Prostate gland (tissue), 2 donors: ENCODE measurements at regions not wholly inside any gene's neighbourhood (a gene's known extent, or its start where the extent isn't known, plus 50 kb on each side); places are given as distances from the start of the nearest gene placed in this dataset.

Experiments used
- DNase-seq: peaks from one replicate; pipeline ENCODE4 v3.0.0-alpha.2; 2019; ENCODE audit warnings: low spot score
- H3K27ac ChIP-seq, 2 donors: fragments of 200-600 bp; sonication (generic); 2 replicates each; pipeline ENCODE4 v1.5.1; 2017 to 2019
- H3K27me3 ChIP-seq: fragments of 200-600 bp; sonication (generic); replicated peaks from 2 replicates; pipeline ENCODE4 v1.5.1; 2019; ENCODE audit not compliant: insufficient read depth
- H3K36me3 ChIP-seq, 2 donors: fragments of 200-600 bp; sonication (generic); 1 replicate in 1 of 2; 2 replicates in 1 of 2; pipeline versions ENCODE4 v1.5.1 to v1.8.1; 2017 to 2019
- H3K4me1 ChIP-seq: fragments of 200-600 bp; sonication (generic); replicated peaks from 2 replicates; pipeline ENCODE4 v1.5.1; 2019
- H3K4me3 ChIP-seq, 2 donors: fragments of 200-600 bp; sonication (generic); 2 replicates each; pipeline ENCODE4 v1.5.1; 2017 to 2019
- H3K9me3 ChIP-seq: fragments of 200-600 bp; sonication (generic); 2 replicates; pipeline ENCODE4 v1.5.1; 2017
- POLR2A ChIP-seq: fragments of 450-650 bp; IDR thresholded peaks from one replicate; pipeline ENCODE4 v1.6.1; 2016; ENCODE audit warnings: antibody characterized with exemption, mild to moderate bottlenecking
- POLR2AphosphoS5 ChIP-seq: sonication (generic); formaldehyde crosslinking; IDR thresholded peaks from one replicate; pipeline ENCODE4 v1.6.1; 2017; ENCODE audit warnings: antibody characterized with exemption
- WGBS: methylation state at CpG from one replicate; pipeline ENCODE4 v1.1.5; 2018; 5-methylcytosine and 5-hydroxymethylcytosine counted together
- intact Hi-C: fragments of 100-400 bp; cut with DNase I; formaldehyde crosslinking; loops from one replicate; pipeline ENCODE4 v1.14.2; 2022
- TF ChIP-seq, protein P1 (sequence below), 4 experiments: fragments of 200-600 bp in 2 of 4; fragments of 450-650 bp in 2 of 4; sonication (generic) in 2 of 4; IDR thresholded peaks; 1 replicate in 3 of 4; 2 replicates in 1 of 4; pipeline ENCODE4 v1.5.1; 2016 to 2019; ENCODE audit warnings: antibody characterized with exemption in 4 of 4, mild to moderate bottlenecking in 2 of 4, moderate library complexity in 2 of 4

DNA sequence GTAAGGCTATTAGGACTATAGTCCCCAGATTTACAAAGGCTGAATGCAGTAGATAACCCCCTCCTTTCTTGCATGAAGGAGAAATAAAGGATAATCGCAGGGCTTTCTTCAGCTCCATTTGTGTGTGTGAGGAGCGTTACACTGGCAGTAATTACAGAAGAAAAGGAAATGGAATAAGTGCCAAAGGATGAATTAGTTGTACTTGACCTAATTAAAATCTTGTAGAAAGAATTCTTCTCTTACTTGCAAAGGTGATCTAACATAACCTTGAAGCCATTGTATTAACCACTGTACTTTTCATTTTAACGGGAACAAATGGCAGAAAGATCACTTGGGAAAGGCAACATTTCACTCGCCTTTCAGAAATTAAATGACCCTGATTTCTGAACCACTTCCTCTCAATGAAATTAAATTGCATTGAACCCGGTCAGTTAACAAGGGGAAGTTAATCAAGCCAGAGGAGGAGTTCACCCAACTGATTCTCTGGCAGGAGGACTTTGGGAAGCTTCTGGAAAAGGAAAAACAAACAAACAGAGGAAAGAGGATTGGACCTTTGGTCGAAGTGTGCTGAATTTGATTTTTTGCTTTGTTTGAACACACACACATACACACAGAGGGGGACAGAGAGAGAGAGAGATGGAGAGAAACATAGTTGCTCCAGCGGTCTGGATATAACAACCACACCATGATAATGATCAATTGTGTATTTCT is 90.6 kb downstream of the GP2 start:
- WGBS = 75% methylated on average over 7 of the region's 7 CpGs

DNA sequence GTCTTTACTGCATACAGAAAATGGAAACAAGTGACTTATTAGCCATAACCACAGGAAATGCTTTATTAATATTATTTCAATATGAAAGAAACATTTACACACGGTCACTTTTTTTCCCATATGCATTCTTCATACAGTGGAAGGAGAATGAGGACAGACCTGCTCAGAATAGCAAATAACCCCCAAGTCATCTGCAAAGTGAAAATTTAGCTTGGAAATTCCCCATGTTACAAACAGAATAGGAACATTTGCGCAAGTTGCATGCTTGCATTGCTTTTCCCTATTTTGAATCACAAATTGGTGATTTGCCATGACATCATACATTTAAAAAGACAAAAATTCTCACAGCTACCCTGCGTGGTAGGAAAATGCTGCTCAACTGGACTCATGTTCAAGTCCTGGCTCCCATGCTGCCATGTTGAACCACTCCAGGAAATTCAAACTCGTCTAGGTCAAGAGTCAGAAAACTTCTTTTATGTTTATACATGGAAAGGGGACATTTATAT is 102.0 kb downstream of the GP2 start:
- no peaks in the 10 kb centered on the region for H3K27me3 ChIP-seq
- DNase-seq = no peak
- H3K36me3 ChIP-seq = no peaks in the 10 kb centered on the region
- WGBS = 94% methylated on average over 4 of the region's 4 CpGs
- intact Hi-C loops = no loop called here
- TF ChIP-seq, protein P1, sequence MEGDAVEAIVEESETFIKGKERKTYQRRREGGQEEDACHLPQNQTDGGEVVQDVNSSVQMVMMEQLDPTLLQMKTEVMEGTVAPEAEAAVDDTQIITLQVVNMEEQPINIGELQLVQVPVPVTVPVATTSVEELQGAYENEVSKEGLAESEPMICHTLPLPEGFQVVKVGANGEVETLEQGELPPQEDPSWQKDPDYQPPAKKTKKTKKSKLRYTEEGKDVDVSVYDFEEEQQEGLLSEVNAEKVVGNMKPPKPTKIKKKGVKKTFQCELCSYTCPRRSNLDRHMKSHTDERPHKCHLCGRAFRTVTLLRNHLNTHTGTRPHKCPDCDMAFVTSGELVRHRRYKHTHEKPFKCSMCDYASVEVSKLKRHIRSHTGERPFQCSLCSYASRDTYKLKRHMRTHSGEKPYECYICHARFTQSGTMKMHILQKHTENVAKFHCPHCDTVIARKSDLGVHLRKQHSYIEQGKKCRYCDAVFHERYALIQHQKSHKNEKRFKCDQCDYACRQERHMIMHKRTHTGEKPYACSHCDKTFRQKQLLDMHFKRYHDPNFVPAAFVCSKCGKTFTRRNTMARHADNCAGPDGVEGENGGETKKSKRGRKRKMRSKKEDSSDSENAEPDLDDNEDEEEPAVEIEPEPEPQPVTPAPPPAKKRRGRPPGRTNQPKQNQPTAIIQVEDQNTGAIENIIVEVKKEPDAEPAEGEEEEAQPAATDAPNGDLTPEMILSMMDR (IDR thresholded peaks at IDR 0.05) = no peak
- TF ChIP-seq POLR2AphosphoS5 = no peak
- no peaks in the 10 kb centered on the region for H3K4me1 ChIP-seq
- H3K4me3 ChIP-seq = no peak overlapping the region
- no peak overlapping the region for H3K27ac ChIP-seq
- no peaks in the 10 kb centered on the region for H3K9me3 ChIP-seq

More for the DNA sequence above, 90.6 kb downstream of the GP2 start:
- TF ChIP-seq POLR2A (no peak), POLR2AphosphoS5 (no peak)
- TF ChIP-seq, protein P1 (IDR thresholded peaks at IDR 0.05) = no peak
- Histone ChIP-seq H3K27me3 (no peaks in the 10 kb centered on the region), H3K27ac (no peak overlapping the region), H3K4me3 (no peak overlapping the region), H3K36me3 (no peaks in the 10 kb centered on the region), H3K4me1 (no peaks in the 10 kb centered on the region), H3K9me3 (no peaks in the 10 kb centered on the region)
- no peak for DNase-seq
- intact Hi-C loops = no loop called here

DNA sequence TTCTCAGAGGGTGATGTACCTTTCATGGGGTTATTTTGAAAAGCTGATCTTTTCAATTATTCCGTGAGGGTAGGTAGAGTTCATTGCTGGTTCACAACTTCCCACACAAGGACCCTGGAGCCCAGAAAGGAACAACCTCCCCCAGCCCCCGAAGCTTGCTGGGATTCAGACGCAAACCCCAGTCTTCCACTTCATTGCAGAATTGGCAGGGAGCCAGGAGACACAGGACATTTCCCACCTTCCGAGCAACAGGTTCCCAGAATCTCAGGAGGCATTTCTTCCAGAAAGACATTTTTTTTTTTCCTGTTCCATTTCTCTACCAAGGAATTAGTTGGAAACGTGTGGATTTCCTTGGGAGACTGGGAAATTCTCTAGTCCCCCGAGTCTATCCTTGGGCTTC is 106.1 kb downstream of the GP2 start:
- intact Hi-C loops = no loop called here
- TF ChIP-seq, protein P1 (IDR thresholded peaks at IDR 0.05) = no peak
- no peak for TF ChIP-seq POLR2AphosphoS5
- TF ChIP-seq POLR2A = no peak
- Histone ChIP-seq H3K27me3 (no peaks in the 10 kb centered on the region), H3K27ac (no peak overlapping the region), H3K9me3 (no peaks in the 10 kb centered on the region), H3K4me3 (no peak overlapping the region), H3K4me1 (no peaks in the 10 kb centered on the region), H3K36me3 (no peaks in the 10 kb centered on the region)
- no peak for DNase-seq
- 73% methylated on average over 6 of the region's 6 CpGs for WGBS

DNA sequence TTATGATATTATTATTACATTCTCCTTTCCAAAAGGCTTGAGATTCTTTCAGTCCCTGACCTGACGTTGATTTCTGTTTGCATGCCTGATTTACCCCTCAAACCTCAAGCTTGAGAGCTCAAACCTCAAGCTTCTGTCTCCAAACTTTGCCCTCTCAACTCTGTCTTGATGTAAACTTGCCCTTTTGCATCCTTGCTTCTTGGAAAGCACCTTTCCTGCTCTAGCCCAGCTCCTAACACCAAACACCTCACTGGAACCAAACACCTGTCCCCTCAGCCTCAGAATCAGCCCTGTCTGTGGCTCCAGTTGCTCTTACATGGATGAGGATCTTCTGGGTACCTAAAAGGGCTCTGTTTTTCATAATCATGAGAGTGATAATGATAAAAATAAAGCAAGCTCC is 109.2 kb downstream of the GP2 start:
- H3K27me3 ChIP-seq = no peaks in the 10 kb centered on the region
- TF ChIP-seq POLR2AphosphoS5 = no peak
- TF ChIP-seq POLR2A = no peak
- TF ChIP-seq, protein P1 (IDR thresholded peaks at IDR 0.05) = no peak
- no peaks in the 10 kb centered on the region for H3K36me3 ChIP-seq
- WGBS = 90% methylated on average over 1 of the region's 1 CpG
- H3K4me3 ChIP-seq = no peak overlapping the region
- DNase-seq = no peak
- H3K4me1 ChIP-seq = no peaks in the 10 kb centered on the region
- intact Hi-C loops = no loop called here
- no peaks in the 10 kb centered on the region for H3K9me3 ChIP-seq
- H3K27ac ChIP-seq = no peak overlapping the region

DNA sequence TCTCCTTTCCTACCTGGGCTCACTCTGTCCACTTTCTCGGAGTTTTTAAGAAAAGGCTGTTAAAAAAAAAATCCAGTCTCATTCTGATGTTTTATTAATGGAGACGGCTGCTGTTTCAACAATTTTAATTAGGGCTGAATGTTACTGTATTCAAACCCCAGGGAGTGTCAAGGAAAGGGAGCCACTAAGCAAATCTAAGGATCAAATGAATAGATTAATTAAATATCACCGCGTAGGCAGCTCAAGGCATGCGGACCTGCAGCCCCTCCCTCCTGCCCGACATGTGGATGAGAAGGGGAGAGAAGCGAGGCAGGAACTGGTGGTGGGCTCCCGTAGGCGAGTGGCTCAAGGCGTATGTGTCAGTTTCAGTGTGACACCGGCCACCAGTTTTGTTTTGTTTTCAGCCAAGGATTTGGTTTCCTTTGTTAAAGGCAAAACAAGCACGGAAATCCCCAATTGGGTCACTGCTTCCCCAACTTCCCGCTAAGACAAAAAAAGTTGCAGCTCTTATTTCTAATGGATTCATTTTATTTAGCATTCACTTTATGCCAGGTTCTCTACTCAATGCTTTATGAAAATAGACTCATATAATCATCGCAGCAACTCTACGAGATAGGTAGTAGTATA is 110.6 kb downstream of the GP2 start:
- TF ChIP-seq, protein P1 (IDR thresholded peaks at IDR 0.05) = no peak
- TF ChIP-seq POLR2AphosphoS5 = no peak
- TF ChIP-seq POLR2A = no peak
- no peak for DNase-seq
- Histone ChIP-seq H3K27me3 (no peaks in the 10 kb centered on the region), H3K4me3 (no peak overlapping the region), H3K27ac (no peak overlapping the region), H3K4me1 (no peaks in the 10 kb centered on the region), H3K36me3 (no peaks in the 10 kb centered on the region), H3K9me3 (no peaks in the 10 kb centered on the region)
- WGBS = 72% methylated on average over 15 of the region's 15 CpGs
- intact Hi-C loops = no loop called here
